ENCODE measurements at regions not wholly inside any gene's neighbourhood (a gene's known extent, or its start where the extent isn't known, plus 50 kb on each side); places are given as distances from the start of the nearest gene placed in this dataset.

DNA sequence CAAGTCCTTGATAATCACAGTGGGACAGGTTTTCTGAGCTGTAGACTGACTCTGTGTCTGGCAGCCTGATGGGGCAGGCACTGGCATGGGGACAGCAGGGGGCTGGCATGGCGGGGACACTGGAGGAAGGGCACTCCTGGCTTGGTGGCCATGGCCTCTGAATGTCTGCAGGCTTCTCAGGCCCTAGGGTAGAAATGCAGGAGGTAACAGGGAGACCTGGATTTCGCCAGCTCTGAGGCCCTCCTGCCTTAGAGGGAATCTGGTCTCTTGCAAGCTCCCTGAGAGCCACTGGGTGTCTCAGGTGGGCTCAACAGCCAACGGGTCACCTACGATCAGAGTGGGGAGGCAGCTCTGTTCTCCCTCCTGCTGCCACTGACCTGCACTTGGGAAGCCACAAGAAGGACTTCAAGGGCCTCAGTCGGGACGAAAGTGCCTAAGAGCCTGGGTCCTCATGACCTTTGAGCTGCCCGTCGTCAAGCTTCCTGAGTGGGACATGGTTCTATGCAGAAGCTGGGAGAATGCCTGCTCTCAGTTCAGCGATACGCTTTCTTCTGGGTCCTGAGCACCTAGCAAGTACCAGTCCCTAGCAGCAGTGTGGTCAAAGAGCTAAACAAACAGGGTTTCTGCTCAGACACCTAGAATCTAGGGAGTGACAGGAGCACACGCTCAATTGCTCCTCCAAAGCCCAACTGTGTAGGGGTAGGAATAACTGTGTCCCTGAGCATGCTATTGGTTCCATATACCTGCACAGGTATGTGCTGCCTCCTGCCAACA, 569.0 kb downstream of the PTPRU start:
- Histone ChIP-seq H3K4me3 (ENCODE audit: low read depth, low read length) (no peak overlapping the region), H3K9me3 (ENCODE audit: control insufficient read depth in 2 of 2, low read length in 2 of 2) (no peaks in the 10 kb centered on the region), H3K36me3 (ENCODE audit: control insufficient read depth, insufficient read depth, low read length) (no peaks in the 10 kb centered on the region), H3K27ac (ENCODE audit: insufficient read depth, low read length, poor library complexity, severe bottlenecking) (no peak overlapping the region), H3K27me3 (ENCODE audit: control insufficient read depth, insufficient read depth, low read length) (no peaks in the 10 kb centered on the region), H3K4me1 (ENCODE audit: control insufficient read depth, insufficient read depth, low read length, poor library complexity, severe bottlenecking) (no peaks in the 10 kb centered on the region)
- H3K27me3 Mint-ChIP-seq, result peaks cover 4% of the 10 kb centered on the region
- no peaks in the 10 kb centered on the region for H3K4me1 Mint-ChIP-seq
- H3K4me3 Mint-ChIP-seq, result no peak overlapping the region
- no peaks in the 10 kb centered on the region for H3K36me3 Mint-ChIP-seq
- DNase-seq, result no peak
- peaks cover 0 to 2% (median 0%) of the 10 kb centered on the region in 7 donors for H3K9me3 Mint-ChIP-seq
- H3K27ac Mint-ChIP-seq, result no peak overlapping the region
- no peak for ATAC-seq (ENCODE audit: low read depth in 2 of 2)

DNA sequence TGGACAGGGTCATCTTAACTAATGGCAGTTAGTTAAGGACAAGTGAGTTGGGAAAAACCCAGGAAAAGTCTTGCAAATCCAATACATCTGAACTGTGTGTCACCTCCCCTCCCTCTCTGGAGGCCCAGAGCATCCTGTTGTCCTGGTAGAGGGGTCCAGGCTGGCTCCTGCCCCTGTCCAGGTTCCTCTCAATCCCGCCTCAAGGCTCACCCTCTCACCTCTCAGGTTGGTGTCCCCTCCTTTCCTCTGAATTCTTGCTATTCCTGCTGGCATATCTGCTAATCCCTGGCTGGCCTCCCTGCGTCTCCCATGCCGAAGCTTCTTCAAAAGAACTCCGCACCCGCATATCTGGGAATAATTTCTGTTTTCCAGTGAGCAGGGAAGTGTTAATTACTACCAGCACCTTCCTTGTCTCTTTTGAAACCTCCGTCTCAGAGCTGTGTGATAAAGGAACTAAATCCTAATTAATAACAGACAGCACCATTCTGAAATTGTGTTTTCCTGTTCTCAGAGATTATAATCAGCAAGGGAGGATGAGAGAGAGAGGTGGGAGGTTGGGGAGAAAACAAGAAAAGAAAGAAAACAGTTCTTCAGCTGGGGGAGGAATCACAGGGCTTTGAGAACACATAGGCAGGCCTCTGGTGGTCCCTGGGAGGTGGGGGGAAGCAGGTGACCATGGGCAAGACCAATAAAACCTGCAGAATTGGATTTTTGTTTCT, 568.0 kb downstream of the PTPRU start:
- Mint-ChIP-seq H3K27me3 (peaks cover 4% of the 10 kb centered on the region), H3K4me1 (no peaks in the 10 kb centered on the region), H3K9me3 (peaks cover 0 to 2% (median 0%) of the 10 kb centered on the region in 7 donors), H3K4me3 (no peak overlapping the region), H3K36me3 (no peaks in the 10 kb centered on the region), H3K27ac (no peak overlapping the region)
- Histone ChIP-seq H3K27ac (ENCODE audit: insufficient read depth, low read length, poor library complexity, severe bottlenecking) (no peak overlapping the region), H3K4me3 (ENCODE audit: low read depth, low read length) (no peak overlapping the region), H3K27me3 (ENCODE audit: control insufficient read depth, insufficient read depth, low read length) (no peaks in the 10 kb centered on the region), H3K9me3 (ENCODE audit: control insufficient read depth in 2 of 2, low read length in 2 of 2) (no peaks in the 10 kb centered on the region), H3K4me1 (ENCODE audit: control insufficient read depth, insufficient read depth, low read length, poor library complexity, severe bottlenecking) (no peaks in the 10 kb centered on the region), H3K36me3 (ENCODE audit: control insufficient read depth, insufficient read depth, low read length) (no peaks in the 10 kb centered on the region)
- no peak for ATAC-seq (ENCODE audit: low read depth in 2 of 2)
- no peak for DNase-seq

DNA sequence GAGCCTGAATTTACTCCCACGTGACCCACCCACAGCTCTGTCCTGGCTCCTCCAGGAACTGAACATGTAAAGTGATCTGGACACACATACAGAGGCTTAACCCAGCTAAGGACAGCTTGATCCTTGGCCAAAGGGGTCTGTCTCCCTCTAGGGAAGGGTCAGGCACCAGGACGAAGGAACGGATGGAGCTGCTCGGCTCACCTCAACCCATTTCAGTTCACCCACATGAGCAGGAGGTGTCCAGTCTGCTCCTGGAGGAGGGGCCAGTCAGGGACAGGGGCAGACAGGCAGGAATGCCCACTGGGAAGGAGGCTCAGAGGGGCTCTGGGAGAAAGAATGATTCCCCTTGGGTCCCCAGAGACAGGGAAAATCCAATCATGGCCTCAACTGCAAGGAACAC, 567.2 kb downstream of the PTPRU start:
- H3K4me1 ChIP-seq (ENCODE audit: control insufficient read depth, insufficient read depth, low read length, poor library complexity, severe bottlenecking), result no peaks in the 10 kb centered on the region
- no peaks in the 10 kb centered on the region for H3K27me3 Mint-ChIP-seq
- no peaks in the 10 kb centered on the region for H3K9me3 ChIP-seq (ENCODE audit: control insufficient read depth in 2 of 2, low read length in 2 of 2)
- no peaks in the 10 kb centered on the region for H3K36me3 Mint-ChIP-seq
- H3K27me3 ChIP-seq (ENCODE audit: control insufficient read depth, insufficient read depth, low read length), result no peaks in the 10 kb centered on the region
- H3K27ac Mint-ChIP-seq, result no peak overlapping the region
- no peak overlapping the region for H3K4me3 ChIP-seq (ENCODE audit: low read depth, low read length)
- no peaks in the 10 kb centered on the region for H3K36me3 ChIP-seq (ENCODE audit: control insufficient read depth, insufficient read depth, low read length)
- no peak overlapping the region for H3K27ac ChIP-seq (ENCODE audit: insufficient read depth, low read length, poor library complexity, severe bottlenecking)
- no peaks in the 10 kb centered on the region for H3K4me1 Mint-ChIP-seq
- ATAC-seq (ENCODE audit: low read depth in 2 of 2) (no peak), DNase-seq (no peak)
- no peak overlapping the region for H3K4me3 Mint-ChIP-seq
- H3K9me3 Mint-ChIP-seq, result peaks cover 0 to 2% (median 0%) of the 10 kb centered on the region in 7 donors

DNA sequence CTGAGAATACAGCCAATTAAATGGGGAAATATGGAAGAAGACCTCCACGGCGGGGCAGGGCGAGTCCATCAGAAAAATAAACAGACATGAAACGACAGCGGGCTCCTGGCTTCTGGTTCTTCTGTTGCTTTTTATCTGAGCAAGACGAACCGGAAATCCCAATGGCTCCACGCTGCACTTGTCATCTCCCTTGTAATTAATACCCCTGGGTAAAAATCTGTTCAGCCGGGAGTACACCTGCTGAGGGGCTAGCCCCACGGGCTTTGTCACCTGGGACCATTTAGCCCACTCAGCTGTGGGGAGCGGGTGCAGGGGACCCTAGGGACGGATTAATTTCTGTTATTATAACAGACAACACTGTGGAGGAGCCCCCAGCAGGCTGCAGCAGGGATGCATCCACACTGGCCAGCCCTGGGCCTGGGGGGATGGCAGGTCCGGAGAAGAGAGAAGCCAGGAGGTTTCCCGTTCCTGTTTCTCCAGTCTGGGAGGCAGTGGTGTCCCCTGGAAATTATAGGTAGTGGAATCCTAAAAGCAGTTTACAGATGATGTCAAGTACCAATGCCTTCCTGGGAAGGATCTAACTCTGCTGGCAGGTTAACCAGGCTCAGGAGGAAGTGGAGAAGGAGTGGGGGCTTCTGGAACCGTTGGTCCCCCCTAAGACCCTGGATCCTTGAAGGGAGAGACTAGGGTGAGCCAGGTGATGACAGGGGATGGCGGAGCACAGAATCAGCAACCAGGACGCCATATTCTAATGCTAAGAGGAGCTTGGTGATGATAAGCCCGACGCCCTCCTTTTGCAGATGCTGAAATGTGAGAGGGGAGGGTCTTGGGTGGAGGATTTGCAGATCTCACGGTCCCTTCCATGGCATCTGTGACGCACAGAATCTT, 566.1 kb downstream of the PTPRU start:
- no peaks in the 10 kb centered on the region for H3K27me3 Mint-ChIP-seq
- H3K9me3 Mint-ChIP-seq, result peaks cover 0 to 2% (median 0%) of the 10 kb centered on the region in 7 donors
- Histone ChIP-seq H3K27ac (ENCODE audit: insufficient read depth, low read length, poor library complexity, severe bottlenecking) (no peak overlapping the region), H3K4me3 (ENCODE audit: low read depth, low read length) (no peak overlapping the region), H3K27me3 (ENCODE audit: control insufficient read depth, insufficient read depth, low read length) (no peaks in the 10 kb centered on the region), H3K36me3 (ENCODE audit: control insufficient read depth, insufficient read depth, low read length) (no peaks in the 10 kb centered on the region), H3K4me1 (ENCODE audit: control insufficient read depth, insufficient read depth, low read length, poor library complexity, severe bottlenecking) (no peaks in the 10 kb centered on the region), H3K9me3 (ENCODE audit: control insufficient read depth in 2 of 2, low read length in 2 of 2) (no peaks in the 10 kb centered on the region)
- H3K4me1 Mint-ChIP-seq, result no peaks in the 10 kb centered on the region
- ATAC-seq (ENCODE audit: low read depth in 2 of 2) (no peak), DNase-seq (no peak)
- no peaks in the 10 kb centered on the region for H3K36me3 Mint-ChIP-seq
- H3K4me3 Mint-ChIP-seq, result no peak overlapping the region
- H3K27ac Mint-ChIP-seq, result no peak overlapping the region

DNA sequence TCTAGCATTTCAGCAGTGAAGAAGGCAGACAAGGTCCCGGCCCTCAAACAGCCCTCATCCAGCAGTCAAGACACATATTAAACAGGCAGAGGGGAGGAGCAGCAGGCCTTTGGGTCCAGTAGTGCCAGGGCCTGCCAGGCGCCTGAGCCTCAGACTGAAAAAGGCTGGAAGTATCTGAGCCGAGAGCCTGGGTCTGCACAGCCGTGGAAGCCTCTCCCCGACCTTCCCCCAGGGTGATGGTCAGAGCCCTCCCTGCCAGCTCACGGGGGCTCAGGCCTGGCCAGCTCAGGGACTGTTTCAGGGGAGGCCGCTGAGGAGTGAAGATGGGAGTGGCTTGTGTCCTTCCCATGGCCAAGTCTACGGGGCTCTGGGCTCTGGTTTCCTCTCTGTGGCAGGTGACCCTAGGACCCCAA, 565.2 kb downstream of the PTPRU start:
- Mint-ChIP-seq H3K4me1 (no peaks in the 10 kb centered on the region), H3K4me3 (no peak overlapping the region), H3K9me3 (peaks cover 0 to 2% (median 0%) of the 10 kb centered on the region in 7 donors), H3K27me3 (no peaks in the 10 kb centered on the region), H3K36me3 (no peaks in the 10 kb centered on the region), H3K27ac (no peak overlapping the region)
- Histone ChIP-seq H3K27me3 (ENCODE audit: control insufficient read depth, insufficient read depth, low read length) (no peaks in the 10 kb centered on the region), H3K27ac (ENCODE audit: insufficient read depth, low read length, poor library complexity, severe bottlenecking) (no peak overlapping the region), H3K4me1 (ENCODE audit: control insufficient read depth, insufficient read depth, low read length, poor library complexity, severe bottlenecking) (no peaks in the 10 kb centered on the region), H3K36me3 (ENCODE audit: control insufficient read depth, insufficient read depth, low read length) (no peaks in the 10 kb centered on the region), H3K4me3 (ENCODE audit: low read depth, low read length) (no peak overlapping the region), H3K9me3 (ENCODE audit: control insufficient read depth in 2 of 2, low read length in 2 of 2) (no peaks in the 10 kb centered on the region)
- no peak for DNase-seq
- no peak for ATAC-seq (ENCODE audit: low read depth in 2 of 2)

DNA sequence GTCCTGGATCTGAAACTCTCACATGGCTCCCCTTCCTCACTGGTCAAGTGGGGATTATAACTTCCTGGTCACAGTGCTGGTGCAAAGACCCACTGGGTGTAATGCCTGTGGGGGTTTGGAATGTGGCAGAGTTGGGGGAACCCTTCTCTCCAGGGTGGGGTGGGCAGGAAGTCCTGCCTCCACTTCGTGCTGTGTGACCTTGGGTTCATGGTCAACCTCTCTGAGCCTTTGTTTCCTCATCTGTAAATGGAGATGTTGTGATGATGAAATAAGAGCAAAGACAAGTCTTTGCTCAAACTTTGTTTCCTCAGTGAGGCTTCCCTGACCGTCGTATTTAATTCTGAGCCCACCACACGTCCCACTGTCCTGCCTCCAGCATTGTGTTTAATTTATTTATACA, 564.7 kb downstream of the PTPRU start:
- Histone ChIP-seq H3K36me3 (ENCODE audit: control insufficient read depth, insufficient read depth, low read length) (no peaks in the 10 kb centered on the region), H3K9me3 (ENCODE audit: control insufficient read depth in 2 of 2, low read length in 2 of 2) (peaks cover 0 to 3% of the 10 kb centered on the region in 2 experiments), H3K27me3 (ENCODE audit: control insufficient read depth, insufficient read depth, low read length) (no peaks in the 10 kb centered on the region), H3K4me1 (ENCODE audit: control insufficient read depth, insufficient read depth, low read length, poor library complexity, severe bottlenecking) (no peaks in the 10 kb centered on the region), H3K4me3 (ENCODE audit: low read depth, low read length) (no peak overlapping the region), H3K27ac (ENCODE audit: insufficient read depth, low read length, poor library complexity, severe bottlenecking) (no peak overlapping the region)
- no peaks in the 10 kb centered on the region for H3K4me1 Mint-ChIP-seq
- no peaks in the 10 kb centered on the region for H3K36me3 Mint-ChIP-seq
- ATAC-seq (ENCODE audit: low read depth in 2 of 2) (no peak), DNase-seq (no peak)
- H3K27me3 Mint-ChIP-seq, result no peaks in the 10 kb centered on the region
- peaks cover 0 to 2% (median 0%) of the 10 kb centered on the region in 7 donors for H3K9me3 Mint-ChIP-seq
- no peak overlapping the region for H3K27ac Mint-ChIP-seq
- no peak overlapping the region for H3K4me3 Mint-ChIP-seq

DNA sequence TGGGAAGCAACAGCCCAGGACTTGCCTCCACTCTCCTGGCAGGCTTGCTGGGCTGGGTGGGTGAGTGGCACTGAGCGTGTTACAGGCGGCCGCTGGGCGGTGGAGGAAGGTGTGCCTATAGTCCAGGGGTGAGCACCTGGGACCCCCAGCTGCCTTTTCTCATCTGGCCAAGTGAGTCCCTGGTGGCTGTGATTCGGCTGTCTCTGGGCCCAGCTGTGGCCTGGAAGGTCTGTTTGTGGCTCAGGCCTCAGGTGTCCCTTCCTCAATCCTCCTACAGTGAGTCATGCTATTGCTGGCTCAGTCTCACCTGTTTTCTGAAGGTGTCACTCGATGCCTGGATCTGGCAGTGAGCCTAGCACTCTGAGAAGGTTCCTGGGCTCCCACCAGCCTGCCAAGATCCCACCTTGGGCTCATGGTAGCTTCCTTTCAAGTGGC, 564.2 kb downstream of the PTPRU start:
- no peaks in the 10 kb centered on the region for H3K36me3 Mint-ChIP-seq
- Histone ChIP-seq H3K27ac (ENCODE audit: insufficient read depth, low read length, poor library complexity, severe bottlenecking) (no peak overlapping the region), H3K36me3 (ENCODE audit: control insufficient read depth, insufficient read depth, low read length) (no peaks in the 10 kb centered on the region), H3K9me3 (ENCODE audit: control insufficient read depth in 2 of 2, low read length in 2 of 2) (peaks cover 0 to 3% of the 10 kb centered on the region in 2 experiments), H3K4me1 (ENCODE audit: control insufficient read depth, insufficient read depth, low read length, poor library complexity, severe bottlenecking) (no peaks in the 10 kb centered on the region), H3K4me3 (ENCODE audit: low read depth, low read length) (no peak overlapping the region), H3K27me3 (ENCODE audit: control insufficient read depth, insufficient read depth, low read length) (no peaks in the 10 kb centered on the region)
- ATAC-seq (ENCODE audit: low read depth in 2 of 2), result no peak
- H3K4me3 Mint-ChIP-seq, result no peak overlapping the region
- H3K27ac Mint-ChIP-seq, result no peak overlapping the region
- no peak for DNase-seq
- H3K9me3 Mint-ChIP-seq, result peaks cover 0 to 6% (median 0%) of the 10 kb centered on the region in 7 donors
- no peaks in the 10 kb centered on the region for H3K27me3 Mint-ChIP-seq
- no peaks in the 10 kb centered on the region for H3K4me1 Mint-ChIP-seq
